RCC 7860 (cell line): ENCODE measurements at regions not wholly inside any gene's neighbourhood (a gene's known extent, or its start where the extent isn't known, plus 50 kb on each side); places are given as distances from the start of the nearest gene placed in this dataset.
"Not testable (repeated sequence)": the region's sequence is repeated elsewhere in the genome, so short reads cannot be mapped to it uniquely, and the experiment has no call there.

Source experiments
- DNase-seq: peaks from one replicate; pipeline ENCODE4 v3.0.0-alpha.2; 2015; ENCODE audit warnings: low spot score
- FAIRE-seq: peaks from 2 replicates; lab custom pipeline; 2012; peaks lifted over from hg19 to GRCh38; lab: Jason Lieb, UNC

DNA sequence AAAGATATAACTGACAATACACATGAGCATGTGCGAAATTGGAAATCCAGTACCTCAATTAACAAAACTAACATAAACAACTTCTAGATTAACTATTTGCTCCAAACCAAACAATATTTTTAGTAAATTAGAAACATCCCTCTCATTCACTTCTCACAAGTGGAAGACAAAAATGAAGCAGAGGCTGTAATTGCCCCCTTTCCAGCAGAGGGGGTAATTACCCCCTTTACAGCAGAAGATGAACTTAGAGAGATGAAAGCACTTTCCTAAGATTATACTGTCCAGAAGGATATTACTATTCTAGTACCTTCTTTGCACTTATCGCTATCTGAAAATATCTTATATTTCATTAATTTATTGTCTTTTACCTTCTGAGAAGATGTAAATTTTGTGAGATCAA lies 1025.2 kb downstream of the FSCB start:
- FAIRE-seq (no peak), DNase-seq (no peak)

DNA sequence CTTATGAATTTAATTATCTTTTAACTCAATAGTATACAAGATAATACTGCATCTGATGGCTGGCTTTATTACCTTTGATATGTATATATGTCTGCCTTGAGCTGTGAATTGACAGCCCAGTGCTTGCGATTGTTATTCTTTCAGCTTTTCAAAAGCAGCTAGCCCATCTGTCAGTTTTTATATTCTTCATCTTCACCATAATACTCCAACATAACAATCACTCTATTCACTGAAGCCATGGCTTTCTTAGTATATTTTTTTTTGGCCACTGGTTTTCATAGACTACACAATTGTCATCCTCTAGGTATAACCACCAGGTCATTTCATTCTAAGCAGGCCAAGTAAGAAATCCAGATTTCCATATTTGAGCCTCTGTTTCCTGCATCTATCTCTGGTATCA lies 1026.1 kb downstream of the FSCB start:
- no peak for DNase-seq
- no peak for FAIRE-seq

DNA sequence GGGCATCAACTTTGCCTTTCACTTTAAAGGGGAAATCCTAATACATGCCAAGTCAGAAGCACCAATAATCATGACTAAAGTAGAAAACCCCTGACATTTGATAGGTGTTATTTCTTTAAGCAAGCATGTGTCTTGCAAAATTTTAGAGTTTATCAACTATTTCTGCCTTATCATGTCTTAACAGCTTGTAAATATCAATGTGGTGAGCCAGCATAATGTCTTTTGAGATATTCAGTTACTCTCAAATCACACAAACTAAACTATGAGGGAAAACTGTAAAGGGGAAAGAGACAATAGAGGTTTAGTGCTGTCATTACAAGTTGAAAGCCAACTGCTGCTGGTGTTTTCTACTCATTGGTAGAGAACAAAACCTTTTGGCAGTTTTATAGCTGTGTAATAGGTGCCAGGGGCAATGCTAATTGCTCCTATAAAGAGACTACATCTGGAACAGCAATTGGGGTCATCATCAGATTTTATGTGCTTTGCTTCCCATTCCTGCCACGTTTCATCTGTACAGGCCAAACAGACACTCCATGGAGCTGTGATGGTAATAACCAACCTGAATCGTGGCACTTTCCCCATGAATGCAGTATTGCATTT lies 1027.4 kb downstream of the FSCB start:
- DNase-seq, result no peak
- no peak for FAIRE-seq

DNA sequence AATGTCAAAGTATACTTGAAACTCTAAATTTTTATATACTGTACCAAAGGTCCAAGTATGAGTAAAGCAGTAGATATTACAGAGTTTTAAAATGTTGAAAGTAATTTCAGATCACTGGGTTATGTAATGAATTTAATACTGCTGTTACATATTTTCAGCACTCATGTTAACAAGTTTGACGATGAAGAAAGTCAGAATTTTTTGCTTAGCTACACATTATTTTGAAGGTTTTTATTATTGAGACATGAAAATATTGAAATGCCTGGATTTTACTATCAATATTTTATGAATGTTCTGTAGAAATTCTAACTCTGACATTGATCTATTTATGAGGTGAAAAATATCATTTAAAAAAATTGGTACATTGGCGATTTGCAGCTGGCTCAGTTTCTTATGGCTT lies 1030.3 kb downstream of the FSCB start:
- FAIRE-seq, result no peak
- no peak for DNase-seq

DNA sequence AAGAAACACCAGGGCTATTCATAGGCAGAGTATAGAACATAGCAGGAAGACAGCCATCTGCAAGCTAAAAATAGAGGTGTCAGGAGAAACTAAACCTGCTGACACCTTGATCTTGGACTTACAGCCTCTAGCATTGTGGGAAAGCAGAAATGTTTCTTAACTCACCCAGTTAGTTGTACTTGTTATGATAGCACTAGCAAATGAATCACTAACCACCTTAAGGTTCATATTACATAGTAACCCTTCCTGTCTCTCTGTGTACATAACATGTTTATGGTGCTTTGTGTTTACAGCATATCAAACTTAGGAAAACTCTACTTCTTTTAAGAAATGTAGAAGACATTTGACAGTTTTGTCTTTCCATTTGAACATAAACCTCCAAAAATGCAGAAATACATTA lies 1031.3 kb downstream of the FSCB start:
- DNase-seq (no peak), FAIRE-seq (no peak)

DNA sequence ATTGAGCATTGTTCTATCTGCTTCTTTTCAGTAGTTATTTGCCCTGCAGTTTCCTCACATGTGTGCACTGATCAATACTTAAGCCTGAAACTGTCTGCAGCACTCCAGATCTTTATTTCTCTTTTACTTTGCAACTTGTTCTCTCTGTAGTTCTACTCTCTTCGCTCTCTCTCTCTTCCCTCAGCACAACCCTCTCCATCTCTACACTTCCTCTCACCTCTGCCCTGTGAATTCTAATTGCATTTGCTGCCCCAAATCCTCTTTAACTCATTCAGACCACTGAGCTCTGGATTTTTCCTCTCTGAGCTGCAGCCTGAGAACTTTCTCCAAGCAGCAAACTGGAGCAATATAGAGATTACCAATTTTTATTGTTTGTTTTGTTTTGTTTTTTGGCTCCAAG lies 1035.5 kb downstream of the FSCB start:
- no peak for DNase-seq
- no peak for FAIRE-seq

DNA sequence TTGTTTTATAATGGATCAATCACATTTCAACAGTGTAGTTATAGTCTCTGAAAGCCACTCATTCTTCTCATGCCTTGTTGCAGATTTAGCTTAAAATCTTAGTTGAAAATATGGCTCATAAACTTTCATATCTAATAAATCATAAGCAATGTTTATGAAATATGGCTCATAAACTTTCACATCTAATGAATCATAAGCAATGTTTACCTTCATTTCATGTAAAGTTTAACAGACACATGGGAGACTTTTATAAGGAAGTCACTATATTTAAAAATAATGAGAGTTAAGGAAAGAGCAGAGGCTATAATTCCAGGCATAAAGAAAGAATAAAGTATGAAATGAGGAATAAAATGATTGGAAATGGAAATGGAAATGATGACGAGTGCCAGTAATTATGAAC lies 1042.1 kb downstream of the FSCB start:
- DNase-seq, result no peak
- no peak for FAIRE-seq

DNA sequence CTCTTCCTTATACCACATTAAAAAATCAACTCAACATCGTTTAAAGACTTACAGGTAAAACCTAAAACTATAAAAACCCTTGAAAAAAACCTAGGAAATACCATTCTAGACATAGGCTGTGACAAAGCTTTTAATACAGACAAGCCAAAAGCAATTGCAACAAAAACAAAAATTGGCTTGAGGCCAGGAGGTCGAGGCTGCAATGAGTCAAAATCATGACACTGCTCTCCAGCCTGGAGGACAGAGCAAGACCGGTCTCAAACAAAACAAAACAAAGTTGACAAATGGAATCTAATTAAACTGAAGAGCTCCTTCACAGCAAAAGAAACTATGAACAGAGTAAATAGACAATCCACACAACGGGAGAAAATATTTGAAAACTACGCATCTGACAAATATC lies 1057.8 kb downstream of the FSCB start:
- no peak for FAIRE-seq
- DNase-seq, result no peak

DNA sequence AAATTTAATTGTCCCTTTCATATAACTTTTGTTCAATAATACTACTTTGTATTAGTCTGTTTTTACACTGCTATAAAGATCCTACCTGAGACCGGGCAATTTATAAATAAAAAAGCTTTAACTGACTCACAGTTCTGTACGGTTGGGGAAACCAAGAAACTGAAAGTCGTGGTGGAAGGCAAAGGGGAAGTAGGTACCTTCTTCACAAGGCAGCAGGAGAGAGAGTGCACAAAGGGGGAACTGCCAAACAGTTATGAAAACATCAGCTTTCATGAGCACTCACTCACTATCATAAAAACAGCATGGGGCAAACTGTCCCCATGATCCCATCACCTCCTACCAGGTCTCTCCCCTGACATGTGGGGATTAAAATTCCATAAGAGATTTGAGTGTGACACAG lies 1069.0 kb downstream of the FSCB start:
- FAIRE-seq (no peak), DNase-seq (no peak)

DNA sequence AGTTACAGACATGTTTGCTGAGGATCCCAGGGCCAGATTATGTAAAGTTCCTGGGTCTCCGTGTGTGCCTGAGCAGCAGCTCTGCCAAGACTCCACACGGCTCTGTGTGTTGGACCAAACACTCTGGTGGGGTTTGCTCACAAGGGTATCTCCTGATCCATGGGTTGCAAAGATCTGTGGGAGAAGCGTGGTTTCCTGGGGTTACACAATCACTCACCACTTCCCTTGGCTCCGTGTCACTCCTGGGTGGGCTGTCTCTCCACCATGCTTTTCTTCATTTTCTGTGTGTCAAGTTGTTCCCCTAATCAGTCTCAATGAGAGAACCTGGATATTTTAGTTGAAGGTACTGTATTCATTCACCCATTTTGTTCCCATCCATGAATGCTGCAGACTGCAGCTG lies 1088.8 kb downstream of the FSCB start:
- no peak for FAIRE-seq

DNA sequence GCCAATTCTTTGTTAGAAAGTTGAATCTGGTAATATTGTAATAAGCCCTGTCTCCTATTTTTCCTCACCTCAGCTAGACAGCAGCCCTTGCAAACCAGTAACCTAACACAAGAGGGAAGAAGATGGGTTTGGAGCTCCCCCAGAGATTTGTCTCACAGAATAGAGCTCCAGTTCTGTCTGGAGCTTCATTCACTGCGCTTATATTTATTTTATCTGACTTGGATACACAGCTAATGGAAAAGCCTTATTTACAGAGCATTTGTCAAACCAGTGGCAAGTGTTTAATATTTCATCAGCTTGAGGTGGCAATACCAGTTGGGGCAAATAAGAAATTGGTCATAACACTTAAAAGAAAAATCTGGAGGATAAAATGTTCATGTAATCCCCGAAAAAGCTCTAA lies 1094.0 kb downstream of the FSCB start:
- DNase-seq (no peak), FAIRE-seq (no peak)

More for the DNA sequence above, 1088.8 kb downstream of the FSCB start:
- no peak for DNase-seq

DNA sequence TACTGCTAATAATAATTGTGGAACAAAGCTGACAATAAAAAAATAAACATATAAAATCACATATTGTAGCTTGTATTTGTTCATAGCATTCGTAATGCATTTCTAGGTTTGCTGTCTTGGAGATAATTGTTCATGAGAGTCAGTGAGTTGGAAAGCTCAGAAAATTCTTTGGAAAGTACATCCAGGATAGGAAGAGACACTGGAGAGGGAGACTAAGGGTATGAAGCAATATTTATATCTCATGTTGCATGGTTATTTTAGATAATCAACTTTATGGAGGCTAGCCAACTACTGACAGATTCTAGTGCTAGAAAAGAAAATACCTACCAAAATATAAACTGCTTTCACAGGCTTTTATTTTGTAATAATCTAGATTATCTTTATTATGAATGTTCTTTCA lies 1095.2 kb downstream of the FSCB start:
- DNase-seq, result no peak
- no peak for FAIRE-seq

DNA sequence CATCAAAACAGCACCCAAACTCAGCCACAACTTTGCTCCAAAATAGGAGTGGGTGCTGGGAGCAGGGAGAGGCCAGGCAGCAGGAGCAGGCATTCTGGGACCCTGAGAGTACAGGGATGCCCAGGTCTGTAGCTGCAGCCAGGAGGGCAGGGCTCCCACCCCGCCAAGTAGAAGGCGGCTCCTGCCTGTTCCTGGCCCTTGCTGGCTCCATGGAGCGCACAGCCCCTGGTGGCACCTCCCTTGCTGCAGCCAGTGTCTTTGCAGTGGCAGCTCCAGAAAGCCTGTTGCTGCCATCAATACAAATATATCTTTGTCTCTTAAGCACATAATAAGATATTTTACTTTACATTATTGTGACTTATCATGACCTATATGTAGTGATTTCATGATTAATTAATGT lies 1096.5 kb downstream of the FSCB start:
- no peak for DNase-seq
- FAIRE-seq, result no peak

DNA sequence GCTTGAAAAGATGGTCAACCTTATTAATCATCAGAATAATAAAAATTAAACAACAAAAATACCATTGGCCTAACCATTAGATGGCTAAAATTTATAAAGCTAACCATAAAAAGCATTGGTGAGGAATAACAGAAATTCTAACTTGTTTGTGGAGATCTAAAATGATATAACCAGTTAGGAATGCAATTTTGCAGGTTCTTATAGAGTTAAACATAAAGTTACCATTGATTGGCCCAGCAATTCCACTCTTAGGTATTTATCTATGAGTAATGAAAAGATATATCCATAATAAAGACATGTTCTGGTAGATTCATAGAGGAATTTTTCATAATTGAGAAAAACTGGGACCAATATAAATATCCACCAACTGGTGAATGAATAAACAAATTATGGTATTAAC lies 1098.6 kb downstream of the FSCB start:
- FAIRE-seq (no peak), DNase-seq (no peak)

DNA sequence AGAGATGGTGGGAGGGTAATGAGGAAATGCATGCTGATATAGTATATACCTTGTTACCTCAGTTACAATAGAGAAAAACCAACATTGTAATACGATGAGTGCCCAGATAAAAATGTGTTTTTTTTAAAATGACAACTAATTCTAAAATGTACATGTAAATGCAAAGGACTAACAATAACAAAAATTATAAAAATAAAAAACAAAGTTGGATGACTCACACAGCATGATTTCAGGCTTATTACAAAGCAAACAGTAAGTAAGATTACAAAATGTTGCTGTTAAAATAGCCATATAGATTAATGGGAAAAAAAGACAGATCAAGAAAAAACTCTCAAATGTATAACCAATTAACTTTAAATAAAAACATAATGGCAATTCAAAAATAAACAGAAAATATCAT lies 1099.4 kb downstream of the FSCB start:
- FAIRE-seq (no peak), DNase-seq (no peak)

DNA sequence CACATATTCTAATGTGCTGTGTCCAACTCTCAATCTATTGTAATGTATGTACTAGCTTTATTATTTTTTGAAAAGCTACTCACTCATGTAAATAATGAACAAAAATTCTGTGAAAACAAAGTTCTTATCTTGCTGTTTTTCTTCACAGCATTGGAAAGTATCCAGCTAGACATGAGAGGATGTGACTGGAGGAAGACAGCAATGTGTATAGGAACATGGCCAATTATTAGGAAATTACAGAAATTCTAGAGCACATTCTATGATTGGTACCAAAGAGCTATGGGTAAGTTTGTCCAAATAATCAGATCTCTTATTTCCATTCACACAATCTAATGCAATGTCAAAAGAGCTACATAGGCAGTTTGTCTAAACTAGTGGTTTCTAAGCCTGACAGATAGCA lies 1100.2 kb downstream of the FSCB start:
- FAIRE-seq, result no peak

DNA sequence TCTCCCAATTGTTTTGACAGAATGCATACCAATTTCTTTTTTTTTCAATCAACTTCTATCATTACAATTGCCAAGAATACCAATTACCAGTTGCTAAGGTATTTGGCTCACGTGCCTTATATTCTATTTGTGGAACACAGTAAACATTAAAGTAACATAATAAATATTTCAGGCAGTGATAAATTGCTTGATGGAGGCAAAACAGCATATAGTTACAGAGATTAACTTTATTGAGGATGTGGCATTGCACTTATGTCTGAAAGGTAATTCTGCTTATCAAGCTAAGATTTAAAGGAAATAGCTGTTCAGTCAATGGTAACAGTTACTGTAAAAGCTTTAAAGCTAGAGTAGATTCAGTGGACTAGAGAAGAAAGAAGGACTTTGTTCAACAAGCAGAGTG lies 1107.8 kb downstream of the FSCB start:
- DNase-seq (no peak), FAIRE-seq (no peak)

More for the DNA sequence above, 1100.2 kb downstream of the FSCB start:
- DNase-seq, result no peak

DNA sequence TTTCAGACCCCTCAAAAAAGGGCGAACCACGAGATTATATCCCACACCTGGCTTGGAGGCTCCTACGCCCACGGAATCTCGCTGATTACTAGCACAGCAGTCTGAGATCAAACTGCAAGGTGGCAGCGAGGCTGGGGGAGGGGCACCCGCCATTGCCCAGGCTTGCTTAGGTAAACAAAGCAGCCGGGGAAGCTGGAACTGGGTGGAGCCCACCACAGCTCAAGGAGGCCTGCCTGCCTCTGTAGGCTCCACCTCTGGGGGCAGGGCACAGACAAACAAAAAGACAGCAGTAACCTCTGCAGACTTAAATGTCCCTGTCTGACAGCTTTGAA lies 1136.6 kb downstream of the FSCB start:
- not testable (repeated sequence) for FAIRE-seq, DNase-seq

DNA sequence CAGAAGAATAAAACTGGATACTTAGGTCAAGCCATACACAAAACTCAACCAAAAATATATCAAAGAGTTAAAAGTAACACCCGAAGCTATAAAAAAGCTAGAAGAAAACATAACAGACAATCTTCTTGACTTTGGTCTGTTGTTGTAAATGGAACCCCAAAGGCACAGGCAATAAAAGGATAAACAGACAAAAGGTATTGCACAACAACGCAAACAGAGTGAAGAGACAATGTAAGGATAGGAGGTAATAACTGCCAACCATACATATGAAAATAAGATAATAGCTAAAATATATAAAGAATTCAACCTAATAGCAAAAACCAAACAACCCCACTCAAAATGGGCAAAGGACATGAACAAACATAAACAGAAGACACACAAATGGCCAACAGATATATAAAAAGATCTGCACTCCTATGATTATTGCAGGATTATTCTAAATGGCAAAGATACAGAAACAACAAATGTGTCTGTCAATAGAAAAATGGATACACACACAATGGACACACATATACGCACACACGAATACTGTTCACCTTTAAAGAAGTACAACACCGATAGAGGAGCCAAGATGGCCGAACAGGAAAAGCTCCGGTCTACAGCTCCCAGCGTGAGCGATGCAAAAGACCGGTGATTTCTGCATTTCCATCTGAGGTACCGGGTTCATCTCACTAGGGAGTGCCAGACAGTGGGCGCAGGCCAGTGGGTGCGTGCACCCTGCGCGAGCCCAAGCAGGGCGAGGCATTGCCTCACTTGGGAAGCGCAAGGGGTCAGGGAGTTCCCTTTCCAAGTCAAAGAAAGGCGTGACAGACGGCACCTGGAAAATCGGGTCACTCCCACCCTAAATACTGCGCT lies 1137.1 kb downstream of the FSCB start:
- DNase-seq, result no peak

DNA sequence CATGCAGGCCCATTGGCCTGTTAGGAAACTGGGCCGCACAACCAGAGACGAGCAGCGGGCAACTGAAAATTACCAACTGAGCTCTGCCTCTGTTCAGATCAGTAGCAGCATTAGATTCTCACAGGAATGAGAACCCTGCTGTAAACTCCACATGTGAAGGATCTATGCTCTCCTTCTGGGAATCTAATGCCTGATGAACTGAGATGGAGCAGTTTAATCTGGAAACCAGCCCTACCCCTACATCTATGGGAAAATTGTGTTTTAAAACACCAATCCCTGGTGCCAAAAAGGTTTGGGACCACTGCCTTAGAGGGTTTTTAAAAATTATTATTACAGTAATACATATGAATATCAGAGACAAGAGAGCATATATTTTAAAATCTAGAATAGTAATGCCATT lies 1144.5 kb downstream of the FSCB start:
- FAIRE-seq (no peak), DNase-seq (no peak)

More for the DNA sequence above, 1137.1 kb downstream of the FSCB start:
- FAIRE-seq, result no peak

DNA sequence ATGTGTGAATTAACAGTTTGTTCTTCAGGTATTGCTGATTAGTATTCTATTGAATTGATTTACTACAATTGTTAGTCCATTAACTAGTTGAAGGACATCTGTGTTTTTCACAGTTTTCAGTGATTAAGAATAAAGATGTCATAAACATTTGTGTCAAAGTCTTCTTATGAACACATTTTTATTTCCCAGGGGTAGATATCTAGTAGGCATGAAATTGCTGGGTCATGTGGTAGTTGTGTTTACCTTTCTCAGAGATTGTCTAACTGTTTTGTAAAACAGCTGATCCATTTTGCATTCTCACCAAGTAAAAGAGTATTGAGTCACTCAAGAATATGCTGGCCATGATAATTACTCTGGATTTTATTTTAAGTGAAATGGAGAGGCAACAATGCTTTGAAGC lies 1145.3 kb downstream of the FSCB start:
- FAIRE-seq (no peak), DNase-seq (no peak)

DNA sequence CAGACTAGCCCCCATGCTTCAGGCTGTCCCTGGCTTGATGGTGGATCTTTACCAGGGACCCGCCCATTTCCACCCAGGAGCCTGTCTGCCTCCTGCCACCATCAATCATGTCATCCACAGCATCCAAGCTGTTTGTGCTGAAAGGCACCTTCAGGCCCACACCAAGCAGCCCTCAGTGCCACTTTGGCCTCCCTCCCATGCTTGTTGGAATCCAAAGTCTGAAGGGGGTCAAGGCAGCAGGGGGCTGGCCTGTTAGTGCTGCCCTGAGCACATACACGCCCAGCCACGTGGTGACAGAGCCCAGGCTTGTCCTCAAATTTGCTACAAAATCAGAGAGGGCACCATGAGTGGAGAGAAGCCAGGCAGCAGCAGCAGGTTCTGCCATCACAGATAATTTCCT lies 1146.8 kb downstream of the FSCB start:
- FAIRE-seq, result no peak

DNA sequence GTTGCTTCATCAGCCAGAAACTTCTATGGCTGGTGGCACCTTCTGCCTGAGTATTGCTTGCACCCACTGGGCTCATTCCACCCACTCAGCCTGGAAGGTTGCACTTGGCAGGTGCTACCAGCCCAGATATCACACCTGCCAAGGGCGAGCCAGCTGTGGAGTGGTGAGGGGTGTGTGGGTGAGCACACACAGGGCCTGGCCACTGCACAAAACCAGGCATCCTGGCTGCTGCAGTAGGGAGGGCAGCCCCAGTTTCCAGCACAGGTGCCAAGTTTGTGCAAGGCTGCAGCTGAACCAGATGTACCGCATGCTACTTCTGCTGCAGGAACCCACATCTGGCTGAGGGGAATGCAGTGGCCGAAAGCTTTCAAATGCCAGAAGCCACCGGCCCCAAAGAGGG lies 1147.8 kb downstream of the FSCB start:
- FAIRE-seq (no peak), DNase-seq (no peak)

More for the DNA sequence above, 1146.8 kb downstream of the FSCB start:
- no peak for DNase-seq
